ENCODE measurements at regions not wholly inside any gene's neighbourhood (a gene's known extent, or its start where the extent isn't known, plus 50 kb on each side); places are given as distances from the start of the nearest gene placed in this dataset.

DNA sequence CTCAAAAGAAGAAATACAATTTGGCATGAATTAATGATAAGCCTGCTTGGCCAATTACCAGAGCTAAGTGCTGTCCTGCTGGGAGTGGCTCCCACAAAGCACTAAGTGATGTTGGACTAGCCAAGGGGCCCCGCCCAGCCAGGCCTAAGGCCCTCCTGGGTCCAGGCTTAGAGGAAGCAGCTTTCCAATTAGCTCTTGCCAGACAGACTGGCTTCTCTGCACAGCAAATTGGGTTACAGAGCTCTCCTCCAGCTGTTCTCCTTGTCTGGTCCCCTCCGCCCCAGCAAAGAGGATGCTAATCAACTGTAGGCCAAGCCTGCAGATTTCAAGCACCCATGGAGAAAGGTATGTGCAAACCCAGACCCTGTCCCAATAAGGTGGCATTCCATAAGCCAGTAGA, 151.9 kb downstream of the DMRTA2 start:
- Histone ChIP-seq H3K9me3 (no peaks in the 10 kb centered on the region), H3K4me1 (no peaks in the 10 kb centered on the region), H3K27me3 (ENCODE audit: insufficient read depth in 3 of 3, low read length in 2 of 3) (peaks cover 0 to 6% (median 0%) of the 10 kb centered on the region in 3 donors), H3K4me3 (no peak overlapping the region), H3K27ac (no peak overlapping the region), H3K36me3 (ENCODE audit: insufficient read depth in 1 of 2, low read depth in 1 of 2) (no peaks in the 10 kb centered on the region)
- 51 to 62% (median 55%) methylated on average over 2 of the region's 2 CpGs for WGBS, 3 donors
- intact Hi-C loops (cut with DNase I) = no loop called here
- DNase-seq = no peak
- TF ChIP-seq, protein P1, sequence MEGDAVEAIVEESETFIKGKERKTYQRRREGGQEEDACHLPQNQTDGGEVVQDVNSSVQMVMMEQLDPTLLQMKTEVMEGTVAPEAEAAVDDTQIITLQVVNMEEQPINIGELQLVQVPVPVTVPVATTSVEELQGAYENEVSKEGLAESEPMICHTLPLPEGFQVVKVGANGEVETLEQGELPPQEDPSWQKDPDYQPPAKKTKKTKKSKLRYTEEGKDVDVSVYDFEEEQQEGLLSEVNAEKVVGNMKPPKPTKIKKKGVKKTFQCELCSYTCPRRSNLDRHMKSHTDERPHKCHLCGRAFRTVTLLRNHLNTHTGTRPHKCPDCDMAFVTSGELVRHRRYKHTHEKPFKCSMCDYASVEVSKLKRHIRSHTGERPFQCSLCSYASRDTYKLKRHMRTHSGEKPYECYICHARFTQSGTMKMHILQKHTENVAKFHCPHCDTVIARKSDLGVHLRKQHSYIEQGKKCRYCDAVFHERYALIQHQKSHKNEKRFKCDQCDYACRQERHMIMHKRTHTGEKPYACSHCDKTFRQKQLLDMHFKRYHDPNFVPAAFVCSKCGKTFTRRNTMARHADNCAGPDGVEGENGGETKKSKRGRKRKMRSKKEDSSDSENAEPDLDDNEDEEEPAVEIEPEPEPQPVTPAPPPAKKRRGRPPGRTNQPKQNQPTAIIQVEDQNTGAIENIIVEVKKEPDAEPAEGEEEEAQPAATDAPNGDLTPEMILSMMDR (IDR thresholded peaks at IDR 0.05) = no peak
- ATAC-seq = no peak

DNA sequence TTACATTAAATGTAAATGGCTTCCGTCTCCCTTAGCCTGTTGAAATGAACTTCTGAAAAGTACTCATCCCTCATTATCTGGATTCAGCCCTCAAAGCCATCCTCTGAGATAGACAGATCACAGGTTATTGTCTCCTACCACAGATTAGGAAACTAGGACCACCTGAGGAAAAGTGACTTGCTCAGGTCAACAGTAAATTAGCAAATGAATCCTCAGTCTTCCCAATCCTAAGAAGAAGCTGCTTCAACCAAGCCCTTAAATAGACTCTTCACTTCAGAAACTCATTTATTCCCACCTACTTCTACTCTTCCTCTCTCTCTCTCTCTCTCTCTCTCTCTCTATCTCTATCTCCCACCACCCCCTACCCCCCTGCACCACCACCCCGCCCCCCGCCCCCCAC, 152.3 kb downstream of the DMRTA2 start:
- intact Hi-C loops (cut with DNase I) = no loop called here
- H3K4me1 ChIP-seq = no peaks in the 10 kb centered on the region
- peaks cover 0 to 2% (median 0%) of the 10 kb centered on the region in 3 donors for H3K27me3 ChIP-seq (ENCODE audit: insufficient read depth in 3 of 3, low read length in 2 of 3)
- H3K4me3 ChIP-seq = no peak overlapping the region
- TF ChIP-seq, protein P1 (IDR thresholded peaks at IDR 0.05) = no peak
- no peak for ATAC-seq
- H3K9me3 ChIP-seq = no peaks in the 10 kb centered on the region
- WGBS, 3 donors = 52 to 71% (median 63%) methylated on average over 3 of the region's 3 CpGs
- no peak overlapping the region for H3K27ac ChIP-seq
- no peak for DNase-seq
- H3K36me3 ChIP-seq (ENCODE audit: insufficient read depth in 1 of 2, low read depth in 1 of 2) = no peaks in the 10 kb centered on the region

DNA sequence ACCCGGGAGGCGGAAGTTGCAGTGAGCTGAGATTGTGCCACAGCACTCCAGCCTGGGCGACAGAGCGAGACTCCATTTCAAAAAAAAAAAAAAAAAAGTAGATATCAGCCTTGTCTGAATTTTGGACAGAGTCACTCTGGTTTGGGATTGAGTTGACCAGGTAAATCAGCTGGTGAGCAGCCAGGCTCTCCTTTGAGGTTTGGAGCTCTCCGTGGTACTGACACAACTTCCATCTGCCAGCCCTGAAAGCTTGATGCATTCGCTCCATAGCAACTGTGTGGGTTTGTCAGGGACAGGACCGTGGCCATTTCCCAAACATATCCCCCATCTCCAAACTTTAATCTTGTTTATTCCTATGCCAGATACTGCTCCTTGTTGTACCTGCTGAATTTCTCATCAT, 155.2 kb downstream of the DMRTA2 start:
- DNase-seq (no peak), ATAC-seq (no peak)
- H3K4me1 ChIP-seq = no peaks in the 10 kb centered on the region
- H3K4me3 ChIP-seq = no peak overlapping the region
- no peaks in the 10 kb centered on the region for H3K36me3 ChIP-seq (ENCODE audit: insufficient read depth in 1 of 2, low read depth in 1 of 2)
- TF ChIP-seq, protein P1 (IDR thresholded peaks at IDR 0.05) = no peak
- 54 to 59% (median 59%) methylated on average over 7 of the region's 7 CpGs for WGBS, 3 donors
- intact Hi-C loops (cut with DNase I) = no loop called here
- H3K27me3 ChIP-seq (ENCODE audit: insufficient read depth in 3 of 3, low read length in 2 of 3) = no peaks in the 10 kb centered on the region
- H3K27ac ChIP-seq = no peak overlapping the region
- no peaks in the 10 kb centered on the region for H3K9me3 ChIP-seq

DNA sequence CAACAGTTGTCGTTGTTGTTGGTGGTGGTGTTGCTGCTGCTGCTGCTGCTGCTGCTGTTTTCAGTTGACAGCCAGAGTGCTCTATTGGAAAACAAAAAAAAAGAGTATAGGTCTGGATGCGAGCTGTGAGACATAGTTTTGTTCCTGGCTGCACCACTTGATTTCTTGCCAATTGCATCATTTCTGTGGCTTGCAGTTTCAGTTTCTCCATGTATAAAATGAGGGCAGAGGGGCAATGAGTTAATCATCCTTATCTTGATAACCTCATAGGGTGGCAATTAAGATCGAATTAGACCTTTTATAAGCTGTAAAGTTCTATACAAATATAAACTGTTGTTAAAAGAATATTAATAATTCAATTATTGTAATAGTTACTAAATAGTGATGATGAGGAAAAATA, 156.7 kb downstream of the DMRTA2 start:
- no peaks in the 10 kb centered on the region for H3K4me1 ChIP-seq
- WGBS, 3 donors = 41 to 50% (median 44%) methylated on average over 3 of the region's 3 CpGs
- H3K27me3 ChIP-seq (ENCODE audit: insufficient read depth in 3 of 3, low read length in 2 of 3) = no peaks in the 10 kb centered on the region
- no peak overlapping the region for H3K4me3 ChIP-seq
- TF ChIP-seq, protein P1 (IDR thresholded peaks at IDR 0.05) = no peak
- no peaks in the 10 kb centered on the region for H3K36me3 ChIP-seq (ENCODE audit: insufficient read depth in 1 of 2, low read depth in 1 of 2)
- no peaks in the 10 kb centered on the region for H3K9me3 ChIP-seq
- DNase-seq (no peak), ATAC-seq (peak in 1 of 4 donors; percentile 46)
- intact Hi-C loops (cut with DNase I) = no loop called here
- H3K27ac ChIP-seq = peak overlapping the region; percentile 36

DNA sequence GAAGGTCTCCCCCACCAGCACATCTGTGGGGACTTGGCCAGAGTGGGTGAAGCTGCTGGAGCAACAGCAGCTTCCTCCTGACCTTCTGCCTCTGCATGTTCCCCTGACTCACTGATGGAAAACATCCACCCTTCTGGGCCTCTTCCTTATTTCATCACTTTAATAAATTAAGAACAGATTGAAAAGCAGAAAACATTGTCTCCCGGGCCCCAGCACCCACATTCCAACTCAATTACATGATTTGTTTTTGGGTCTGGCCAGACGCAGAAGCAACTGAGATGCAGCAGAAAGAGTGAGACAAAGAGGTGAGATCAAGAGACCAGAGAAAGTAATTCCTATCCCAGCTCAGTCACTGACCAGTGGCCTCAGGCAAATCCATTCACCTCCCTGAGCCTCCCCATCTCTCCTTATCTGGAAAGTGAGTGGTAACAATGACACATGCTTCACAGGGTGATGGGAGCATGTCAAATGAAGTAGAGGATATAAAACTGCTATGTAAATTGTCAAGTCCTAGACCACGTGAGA, 157.1 kb downstream of the ELAVL4 start:
- Histone ChIP-seq H3K36me3 (ENCODE audit: insufficient read depth in 1 of 2, low read depth in 1 of 2) (no peaks in the 10 kb centered on the region), H3K4me1 (no peaks in the 10 kb centered on the region), H3K9me3 (no peaks in the 10 kb centered on the region), H3K4me3 (no peak overlapping the region), H3K27me3 (ENCODE audit: insufficient read depth in 3 of 3, low read length in 2 of 3) (no peaks in the 10 kb centered on the region), H3K27ac (peak overlapping the region; percentile 36)
- TF ChIP-seq, protein P1 (IDR thresholded peaks at IDR 0.05) = no peak
- ATAC-seq (peak in 3 of 4 donors; percentile 35 to 74 (median 68)), DNase-seq (peak; percentile 53 to 55)
- 38 to 52% (median 45%) methylated on average over 3 of the region's 3 CpGs for WGBS, 3 donors
- intact Hi-C loops (cut with DNase I) = no loop called here
